ENCODE measurements at regions not wholly inside any gene's neighbourhood (a gene's known extent, or its start where the extent isn't known, plus 50 kb on each side); places are given as distances from the start of the nearest gene placed in this dataset.

- no peaks in the 10 kb centered on the region for H3K79me1 ChIP-seq (ENCODE audit: low read depth, low read length)
- no peak overlapping the region for H4K8ac ChIP-seq (ENCODE audit: extremely low read depth, insufficient read depth, low read length)
- no peak overlapping the region for H2AFZ ChIP-seq (ENCODE audit: low read length)
- no peak overlapping the region for H3K4ac ChIP-seq (replicated peaks; ENCODE audit: insufficient read length, low read depth, low read length)
- 91% methylated on average over 3 of the region's 3 CpGs; no CpG with 5 or more reads in 1 of the 2 experiments for WGBS, 2 experiments (ENCODE audit: extremely low coverage in 1 of 2, insufficient coverage in 1 of 2, insufficient read length in 1 of 2, insufficient replicate concordance in 2 of 2, low coverage in 1 of 2, low lambda C conversion rate in 2 of 2, missing lambda C conversion rate in 1 of 2)
- H3K18ac ChIP-seq (ENCODE audit: extremely low read depth, low read length), result no peak overlapping the region
- FAIRE-seq (no peak), DNase-seq (ENCODE audit: low read depth in 1 of 2, low spot score in 2 of 2) (no peak)
- H3K4me2 ChIP-seq (ENCODE audit: insufficient read depth in 1 of 2, low read depth in 2 of 2, low read length in 2 of 2), result no peak overlapping the region
- H3K79me2 ChIP-seq (ENCODE audit: control insufficient read depth in 1 of 2, insufficient read depth in 2 of 2, low read length in 2 of 2), result no peaks in the 10 kb centered on the region
- H2BK5ac ChIP-seq (ENCODE audit: low read depth, low read length), result no peak overlapping the region
- no peak overlapping the region for H3K14ac ChIP-seq (ENCODE audit: insufficient read length)
- H3K4me1 ChIP-seq (replicated peaks in 1 of 4; ENCODE audit: control insufficient read depth in 3 of 4, insufficient read depth in 4 of 4, low read length in 3 of 4), result peaks cover 0 to 4% (median 0%) of the 10 kb centered on the region in 4 experiments; a peak in 1 of 7 replicates
- H3K27ac ChIP-seq (ENCODE audit: low read depth, low read length), result no peak overlapping the region
- no peak overlapping the region for H4K91ac ChIP-seq (replicated peaks; ENCODE audit: insufficient read length, low read length)
- no peak overlapping the region for H4K5ac ChIP-seq (ENCODE audit: insufficient read length, low read depth, low read length)
- no peaks in the 10 kb centered on the region; the same call in 1 of the 2 replicates for H3K23me2 ChIP-seq (ENCODE audit: low read depth, low read length)
- no peaks in the 10 kb centered on the region for H3K27me3 ChIP-seq (replicated peaks in 1 of 4; ENCODE audit: control insufficient read depth in 3 of 4, extremely low read depth in 1 of 4, insufficient read depth in 3 of 4, low read length in 3 of 4)
- ChIA-PET CTCF (ENCODE audit: partially characterized antibody) (interaction anchor here (1.2 kb wide), 1 partner anchor 14 kb away, joined by 3 read pairs; no protein-coding TSS in a partner anchor), POLR2A (ENCODE audit: partially characterized antibody) (interaction anchor here (0.6 kb wide), 1 partner anchor 15 kb away, joined by 3 read pairs; no protein-coding TSS in a partner anchor)
- no peak overlapping the region for H3K56ac ChIP-seq (replicated peaks; ENCODE audit: insufficient read length, low read depth, low read length)
- H3K9ac ChIP-seq (replicated peaks in 1 of 4; ENCODE audit: extremely low read depth in 1 of 4, low read depth in 3 of 4, low read length in 3 of 4), result no peak overlapping the region
- H4K20me1 ChIP-seq (replicated peaks in 1 of 2; ENCODE audit: control insufficient read depth in 1 of 2, insufficient read depth in 2 of 2, low read length in 2 of 2), result no peaks in the 10 kb centered on the region
- no peak overlapping the region for H2BK120ac ChIP-seq (replicated peaks; ENCODE audit: low read depth, low read length)
- no peak overlapping the region; the same call in 1 of the 2 replicates for H2BK12ac ChIP-seq (ENCODE audit: low read depth, low read length)
- no peak overlapping the region for H2BK15ac ChIP-seq (ENCODE audit: low read length)
- H2AK5ac ChIP-seq (ENCODE audit: low read depth, low read length), result no peak overlapping the region
- H3K9me3 ChIP-seq (ENCODE audit: insufficient read depth in 2 of 2, low read depth in 1 of 2, low read length in 1 of 2), result 0 out of 4 replicates have a peak, but pooled peaks cover 0 to 4% of the 10 kb centered on the region in 2 experiments
- no peaks in the 10 kb centered on the region for H3K36me3 ChIP-seq (ENCODE audit: control insufficient read depth in 2 of 4, insufficient read depth in 4 of 4, low read length in 3 of 4)
- no peak overlapping the region for H3K4me3 ChIP-seq (ENCODE audit: extremely low read depth in 1 of 4, insufficient read depth in 2 of 4, low read depth in 3 of 4, low read length in 4 of 4)
- no peak overlapping the region for H3K23ac ChIP-seq (ENCODE audit: insufficient read length)
- no peak overlapping the region for H2BK20ac ChIP-seq (ENCODE audit: low read length)
- no peak for TF ChIP-seq RFX5 (IDR thresholded peaks at IDR 0.05; ENCODE audit: borderline replicate concordance, low read depth, low read length)
- TF ChIP-seq RAD21 (IDR thresholded peaks at IDR 0.05 in 1 of 2, conservative IDR thresholded peaks at IDR 0.05 in 1 of 2; ENCODE audit: low read depth in 2 of 2, low read length in 2 of 2), result no peak
- no peak for TF ChIP-seq SIX5 (IDR thresholded peaks at IDR 0.05; ENCODE audit: low read depth, low read length)
- TF ChIP-seq SIN3A (conservative IDR thresholded peaks at IDR 0.05 in 1 of 2, IDR thresholded peaks at IDR 0.05 in 1 of 2; ENCODE audit: low read depth in 1 of 2, low read length in 2 of 2), result no peak
- no peak for TF ChIP-seq GABPA (IDR thresholded peaks at IDR 0.05; ENCODE audit: borderline replicate concordance, insufficient read depth, low read length)
- TF ChIP-seq EZH2 (IDR thresholded peaks at IDR 0.05; ENCODE audit: low read depth, low read length, severe bottlenecking), result no peak
- TF ChIP-seq CHD1 (IDR thresholded peaks at IDR 0.05; ENCODE audit: low read depth, low read length), result no peak
- TF ChIP-seq PHF8 (conservative IDR thresholded peaks at IDR 0.05; ENCODE audit: low read depth, low read length), result no peak
- TF ChIP-seq BCL11A (IDR thresholded peaks at IDR 0.05; ENCODE audit: low read depth in 2 of 2, low read length in 2 of 2), result no peak
- TF ChIP-seq CTBP2 (IDR thresholded peaks at IDR 0.05; ENCODE audit: borderline replicate concordance, insufficient read depth, insufficient read length, low read length), result no peak
- TF ChIP-seq HDAC6 (IDR thresholded peaks at IDR 0.05; ENCODE audit: low read depth, low read length), result no peak
- no peak for TF ChIP-seq EGR1 (IDR thresholded peaks at IDR 0.05; ENCODE audit: borderline replicate concordance, low read depth, low read length)
- TF ChIP-seq POLR2A (IDR thresholded peaks at IDR 0.05; ENCODE audit: control extremely low read depth in 1 of 2, low read depth in 2 of 2, low read length in 2 of 2), result no peak
- TF ChIP-seq RXRA (IDR thresholded peaks at IDR 0.05; ENCODE audit: insufficient read depth, low read depth, low read length), result no peak
Observed at GRCh38 chr9:78549711-78550110, 252.8 kb downstream of the PSAT1 start.
